Sigmoid colon (tissue), 6 donors: ENCODE measurements at regions not wholly inside any gene's neighbourhood (a gene's known extent, or its start where the extent isn't known, plus 50 kb on each side); places are given as distances from the start of the nearest gene placed in this dataset.

Experiments used
- DNase-seq: peaks from one replicate; pipeline ENCODE4 v3.0.0-alpha.2; 2019
- H3K27ac ChIP-seq, 4 donors: fragments of 200-600 bp; sonication (generic); one replicate each; pipeline ENCODE4 v1.5.1; 2016 to 2019; ENCODE audit warnings: mild to moderate bottlenecking in 1 of 4
- H3K27me3 ChIP-seq, 3 donors: fragments of 200-600 bp; sonication (generic); one replicate each; pipeline ENCODE4 v1.5.1; 2019; ENCODE audit warnings: mild to moderate bottlenecking in 1 of 3
- H3K36me3 ChIP-seq, 4 donors: fragments of 200-600 bp; sonication (generic); one replicate each; pipeline ENCODE4 v1.5.1; 2016 to 2019
- H3K4me1 ChIP-seq, 4 donors: fragments of 200-600 bp; sonication (generic); one replicate each; pipeline ENCODE4 v1.5.1; 2017 to 2019
- H3K4me3 ChIP-seq, 4 donors: fragments of 200-600 bp; sonication (generic); one replicate each; pipeline ENCODE4 v1.5.1; 2017 to 2019; ENCODE audit warnings: mild to moderate bottlenecking in 2 of 4, moderate library complexity in 1 of 4
- H3K9me3 ChIP-seq, 4 donors: fragments of 200-600 bp in 3 of 4; sonication (generic) in 3 of 4; one replicate each; pipeline versions ENCODE4 v1.5.1 to v1.6.1; 2013 to 2019
- CTCF ChIP-seq, 4 experiments: fragments of 450-650 bp in 3 of 4; fragments of 200-600 bp in 1 of 4; IDR thresholded peaks; one replicate each; pipeline ENCODE4 v1.5.1; 2016 to 2019; ENCODE audit warnings: antibody characterized with exemption in 4 of 4, mild to moderate bottlenecking in 3 of 4, moderate library complexity in 2 of 4
- EP300 ChIP-seq, 4 donors: sonication (generic); formaldehyde crosslinking; IDR thresholded peaks; one replicate each; pipeline ENCODE4 v1.6.1; 2017; ENCODE audit warnings: antibody characterized with exemption in 4 of 4
- POLR2A ChIP-seq, 2 donors: fragments of 450-650 bp; IDR thresholded peaks; one replicate each; pipeline ENCODE4 v1.6.1; 2016; ENCODE audit warnings: antibody characterized with exemption in 2 of 2, mild to moderate bottlenecking in 2 of 2, moderate library complexity in 2 of 2
- POLR2AphosphoS5 ChIP-seq, 4 donors: sonication (generic); formaldehyde crosslinking; IDR thresholded peaks; one replicate each; pipeline ENCODE4 v1.6.1; 2017; ENCODE audit warnings: antibody characterized with exemption in 4 of 4
- WGBS, 2 donors: extraction: QIAGEN DNeasy Blood & Tissue Kit; methylation state at CpG; one replicate each; pipeline ENCODE4 v1.1.7; 2013; 5-methylcytosine and 5-hydroxymethylcytosine counted together
- intact Hi-C: fragments of 100-400 bp; cut with DNase I; formaldehyde crosslinking; loops from one replicate; pipeline ENCODE4 v1.15.1; 2023
- donor health status: healthy with polysubstance abuse.
- donor health status: healthy.

- no peak overlapping the region for H3K4me3 ChIP-seq
- H3K36me3 ChIP-seq: no peaks in the 10 kb centered on the region
- no peaks in the 10 kb centered on the region for H3K4me1 ChIP-seq
- intact Hi-C loops: no loop called here
- no peak for DNase-seq
- no peaks in the 10 kb centered on the region for H3K9me3 ChIP-seq
- H3K27ac ChIP-seq: no peak overlapping the region
- TF ChIP-seq POLR2A (IDR thresholded peaks at IDR 0.05) (no peak), CTCF (IDR thresholded peaks at IDR 0.05) (no peak), EP300 (IDR thresholded peaks at IDR 0.05) (no peak), POLR2AphosphoS5 (IDR thresholded peaks at IDR 0.05) (no peak)
- 68 to 74% methylated on average over 5 of the region's 5 CpGs for WGBS, 2 donors
- H3K27me3 ChIP-seq: no peaks in the 10 kb centered on the region
Measured at GRCh38 chr12:115387467-115387901, 703.5 kb upstream of the TBX3 start.

GRCh38 chr12:115386946-115387345 lies 703.0 kb upstream of the TBX3 start:
- Histone ChIP-seq H3K27ac (no peak overlapping the region), H3K4me1 (no peaks in the 10 kb centered on the region), H3K36me3 (no peaks in the 10 kb centered on the region), H3K27me3 (no peaks in the 10 kb centered on the region), H3K9me3 (no peaks in the 10 kb centered on the region), H3K4me3 (no peak overlapping the region)
- intact Hi-C loops: no loop called here
- WGBS, 2 donors: 89 to 92% methylated on average over 6 of the region's 6 CpGs
- no peak for DNase-seq
- TF ChIP-seq CTCF (IDR thresholded peaks at IDR 0.05): no peak
- TF ChIP-seq EP300 (IDR thresholded peaks at IDR 0.05): no peak
- TF ChIP-seq POLR2A (IDR thresholded peaks at IDR 0.05): no peak
- TF ChIP-seq POLR2AphosphoS5 (IDR thresholded peaks at IDR 0.05): no peak

- intact Hi-C loops: no loop called here
- no peaks in the 10 kb centered on the region for H3K4me1 ChIP-seq
- no peak overlapping the region for H3K4me3 ChIP-seq
- no peak for DNase-seq
- H3K36me3 ChIP-seq: no peaks in the 10 kb centered on the region
- no peaks in the 10 kb centered on the region for H3K9me3 ChIP-seq
- 82 to 90% methylated on average over 4 of the region's 4 CpGs for WGBS, 2 donors
- H3K27ac ChIP-seq: no peak overlapping the region
- TF ChIP-seq POLR2AphosphoS5 (IDR thresholded peaks at IDR 0.05) (no peak), CTCF (IDR thresholded peaks at IDR 0.05) (no peak), POLR2A (IDR thresholded peaks at IDR 0.05) (no peak), EP300 (IDR thresholded peaks at IDR 0.05) (no peak)
- H3K27me3 ChIP-seq: no peaks in the 10 kb centered on the region
Measured at GRCh38 chr12:115385141-115385540, 701.2 kb upstream of the TBX3 start.

- DNase-seq: no peak
- Histone ChIP-seq H3K36me3 (no peaks in the 10 kb centered on the region), H3K4me3 (no peak overlapping the region), H3K27me3 (no peaks in the 10 kb centered on the region), H3K4me1 (no peaks in the 10 kb centered on the region), H3K27ac (no peak overlapping the region), H3K9me3 (no peaks in the 10 kb centered on the region)
- intact Hi-C loops: no loop called here
- 94 to 95% methylated on average over 5 of the region's 5 CpGs for WGBS, 2 donors
- no peak for TF ChIP-seq EP300 (IDR thresholded peaks at IDR 0.05)
- no peak for TF ChIP-seq POLR2AphosphoS5 (IDR thresholded peaks at IDR 0.05)
- TF ChIP-seq POLR2A (IDR thresholded peaks at IDR 0.05): no peak
- no peak for TF ChIP-seq CTCF (IDR thresholded peaks at IDR 0.05)
Measured at GRCh38 chr12:115384391-115384790, 700.4 kb upstream of the TBX3 start.

- Histone ChIP-seq H3K4me3 (no peak overlapping the region), H3K27ac (no peak overlapping the region), H3K27me3 (no peaks in the 10 kb centered on the region), H3K36me3 (no peaks in the 10 kb centered on the region), H3K4me1 (no peaks in the 10 kb centered on the region), H3K9me3 (no peaks in the 10 kb centered on the region)
- WGBS, 2 donors: 50 to 72% methylated on average over 7 of the region's 7 CpGs
- TF ChIP-seq EP300 (IDR thresholded peaks at IDR 0.05) (no peak), POLR2A (IDR thresholded peaks at IDR 0.05) (no peak), CTCF (IDR thresholded peaks at IDR 0.05) (no peak), POLR2AphosphoS5 (IDR thresholded peaks at IDR 0.05) (no peak)
- DNase-seq: no peak
- intact Hi-C loops: no loop called here
Measured at GRCh38 chr12:115383668-115384067, 699.7 kb upstream of the TBX3 start.
